OCI-LY1 (cell line): ENCODE measurements at regions not wholly inside any gene's neighbourhood (a gene's known extent, or its start where the extent isn't known, plus 50 kb on each side); places are given as distances from the start of the nearest gene placed in this dataset.

Source experiments
- H2AFZ ChIP-seq: fragments of 200-600 bp; sonication (generic), shearing (Covaris generic); 2 replicates; pipeline ENCODE4 v1.6.0; 2014; ENCODE audit warnings: antibody characterized with exemption, mild to moderate bottlenecking, low read length
- H3F3A ChIP-seq: fragments of 200-600 bp; sonication (generic), shearing (Covaris generic); 2 replicates; pipeline ENCODE4 v1.6.0; 2014; ENCODE audit warnings: mild to moderate bottlenecking, antibody characterized with exemption, low read length, moderate library complexity; ENCODE audit not compliant: insufficient read depth
- H3K27ac ChIP-seq: fragments of 200-600 bp; sonication (generic); 2 replicates; pipeline ENCODE4 v1.5.1; 2014; ENCODE audit warnings: low read length, mixed run types, mild to moderate bottlenecking, low read depth; ENCODE audit not compliant: poor library complexity, severe bottlenecking
- H3K27me3 ChIP-seq: fragments of 200-600 bp; sonication (generic); 2 replicates; pipeline ENCODE4 v1.6.0; 2014; ENCODE audit warnings: antibody characterized with exemption, mild to moderate bottlenecking, low read length, moderate library complexity; ENCODE audit not compliant: insufficient read depth
- H3K36me3 ChIP-seq: fragments of 200-600 bp; sonication (generic); 2 replicates; pipeline ENCODE4 v1.6.1; 2014; ENCODE audit warnings: mild to moderate bottlenecking, antibody characterized with exemption, low read length, moderate library complexity, mixed read lengths; ENCODE audit not compliant: insufficient read depth
- H3K4me1 ChIP-seq: fragments of 200-600 bp; sonication (generic); 2 replicates; pipeline ENCODE4 v1.5.1; 2014; ENCODE audit warnings: mild to moderate bottlenecking, low read length, moderate library complexity; ENCODE audit not compliant: insufficient read depth, severe bottlenecking
- H3K4me2 ChIP-seq: fragments of 200-600 bp; sonication (generic), shearing (Covaris generic); 2 replicates; pipeline ENCODE4 v1.6.1; 2014; ENCODE audit warnings: low read length
- H3K4me3 ChIP-seq: fragments of 200-600 bp; sonication (generic); 2 replicates; pipeline ENCODE4 v1.5.1; 2014; ENCODE audit warnings: low read length, low read depth, mild to moderate bottlenecking, mixed read lengths; ENCODE audit not compliant: poor library complexity, severe bottlenecking
- H3K79me2 ChIP-seq: fragments of 200-600 bp; shearing (Covaris generic); 2 replicates; pipeline ENCODE4 v1.6.1; 2016; ENCODE audit warnings: mixed run types, low read length, mixed read lengths; ENCODE audit not compliant: insufficient read depth
- H3K9ac ChIP-seq: fragments of 200-600 bp; sonication (generic), shearing (Covaris generic); 2 replicates; pipeline ENCODE4 v1.6.1; 2014; ENCODE audit warnings: mild to moderate bottlenecking, low read length, mixed read lengths
- H3K9me2 ChIP-seq: fragments of 200-600 bp; sonication (generic), shearing (Covaris generic); 2 replicates; pipeline ENCODE4 v1.6.1; 2014; ENCODE audit warnings: low read depth, mild to moderate bottlenecking, low read length, mixed read lengths
- H3K9me3 ChIP-seq: fragments of 200-600 bp; shearing (Covaris generic); 2 replicates; pipeline ENCODE4 v1.6.1; 2014; ENCODE audit warnings: low read length, mixed read lengths
- H4K20me1 ChIP-seq: fragments of 200-600 bp; sonication (generic), shearing (Covaris generic); 2 replicates; pipeline ENCODE4 v1.6.0; 2016; ENCODE audit warnings: mild to moderate bottlenecking, low read length; ENCODE audit not compliant: insufficient read depth
- CTCF ChIP-seq: fragments of 200-600 bp; sonication (generic), shearing (Covaris generic); IDR thresholded peaks from 2 replicates; pipeline ENCODE4 v1.5.1; 2017; ENCODE audit warnings: mild to moderate bottlenecking, antibody characterized with exemption, low read length, moderate library complexity, mixed read lengths
- EZH2 ChIP-seq: fragments of 200-600 bp; sonication (generic), shearing (Covaris generic); IDR thresholded peaks from 2 replicates; pipeline ENCODE4 v1.8.0; 2017; ENCODE audit warnings: borderline replicate concordance, mixed run types, mild to moderate bottlenecking, antibody characterized with exemption, low read length, moderate library complexity, mixed read lengths

GRCh38 chr3:193844472-193844871, 251.5 kb downstream of the OPA1 start:
- Histone ChIP-seq H2AFZ (no peak overlapping the region), H3K4me2 (no peak overlapping the region), H3K27ac (no peak overlapping the region), H3K79me2 (no peaks in the 10 kb centered on the region), H3K4me3 (no peak overlapping the region), H3K27me3 (no peaks in the 10 kb centered on the region), H3K9me3 (no peaks in the 10 kb centered on the region), H3K4me1 (peaks cover 4% of the 10 kb centered on the region), H3K9me2 (no peaks in the 10 kb centered on the region), H3K36me3 (no peaks in the 10 kb centered on the region), H4K20me1 (no peaks in the 10 kb centered on the region), H3K9ac (no peak overlapping the region), H3F3A (no peaks in the 10 kb centered on the region)
- no peak for TF ChIP-seq CTCF
- TF ChIP-seq EZH2, result no peak

- Histone ChIP-seq H3K27me3 (no peaks in the 10 kb centered on the region), H3K36me3 (no peaks in the 10 kb centered on the region), H2AFZ (no peak overlapping the region), H3K4me1 (peaks cover 4% of the 10 kb centered on the region), H3K4me2 (no peak overlapping the region), H3K27ac (no peak overlapping the region), H4K20me1 (no peaks in the 10 kb centered on the region), H3K9me2 (no peaks in the 10 kb centered on the region), H3K4me3 (no peak overlapping the region), H3K9ac (no peak overlapping the region), H3F3A (no peaks in the 10 kb centered on the region), H3K79me2 (no peaks in the 10 kb centered on the region), H3K9me3 (no peaks in the 10 kb centered on the region)
- TF ChIP-seq EZH2 (no peak), CTCF (no peak)
Measured at GRCh38 chr3:193845144-193845543, 252.1 kb downstream of the OPA1 start.

- no peaks in the 10 kb centered on the region for H3F3A ChIP-seq
- H3K9ac ChIP-seq, result no peak overlapping the region
- H3K4me2 ChIP-seq, result no peak overlapping the region
- no peaks in the 10 kb centered on the region for H3K9me3 ChIP-seq
- no peak overlapping the region for H3K4me3 ChIP-seq
- H3K27ac ChIP-seq, result no peak overlapping the region
- H3K79me2 ChIP-seq, result no peaks in the 10 kb centered on the region
- TF ChIP-seq EZH2 (no peak), CTCF (no peak)
- H3K27me3 ChIP-seq, result no peaks in the 10 kb centered on the region
- peaks cover 4% of the 10 kb centered on the region for H3K4me1 ChIP-seq
- no peaks in the 10 kb centered on the region for H3K36me3 ChIP-seq
- no peaks in the 10 kb centered on the region for H3K9me2 ChIP-seq
- no peak overlapping the region for H2AFZ ChIP-seq
- no peaks in the 10 kb centered on the region for H4K20me1 ChIP-seq
Measured at GRCh38 chr3:193846569-193846968, 253.6 kb downstream of the OPA1 start.
